HG02588 (cell line): ENCODE measurements at regions not wholly inside any gene's neighbourhood (a gene's known extent, or its start where the extent isn't known, plus 50 kb on each side); places are given as distances from the start of the nearest gene placed in this dataset.

ENCODE experiments used
- ATAC-seq: cut with Tn5 transposase; IDR thresholded peaks from one replicate; pipeline ENCODE4 v1.9.1; 2021; ENCODE audit warnings: mild to moderate bottlenecking, moderate library complexity; ENCODE audit not compliant: unreplicated experiment

GRCh38 chr11:30089921-30090320 lies 73.1 kb upstream of the KCNA4 start:
- ATAC-seq = no peak

DNA sequence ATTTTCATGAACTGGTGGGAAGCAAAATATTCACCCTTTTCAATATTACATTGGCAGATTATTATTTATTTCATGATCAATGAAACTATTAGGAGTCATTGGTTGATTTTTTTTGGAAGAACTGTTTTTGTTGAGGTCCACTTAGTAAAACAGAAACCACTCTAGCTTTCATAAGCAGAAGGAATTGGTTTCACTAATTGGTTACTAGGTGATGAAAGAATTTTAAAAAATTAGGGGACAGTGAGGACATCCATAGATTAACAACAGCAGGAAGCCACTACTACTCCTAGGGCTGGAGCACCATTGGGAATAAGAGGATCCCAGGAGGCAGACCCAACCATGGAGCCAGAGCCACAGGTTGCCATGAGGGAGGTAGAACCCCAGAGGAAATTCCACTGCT lies 74.4 kb upstream of the KCNA4 start:
- ATAC-seq = no peak

GRCh38 chr11:30091737-30092136 lies 74.9 kb upstream of the KCNA4 start:
- ATAC-seq = no peak

DNA sequence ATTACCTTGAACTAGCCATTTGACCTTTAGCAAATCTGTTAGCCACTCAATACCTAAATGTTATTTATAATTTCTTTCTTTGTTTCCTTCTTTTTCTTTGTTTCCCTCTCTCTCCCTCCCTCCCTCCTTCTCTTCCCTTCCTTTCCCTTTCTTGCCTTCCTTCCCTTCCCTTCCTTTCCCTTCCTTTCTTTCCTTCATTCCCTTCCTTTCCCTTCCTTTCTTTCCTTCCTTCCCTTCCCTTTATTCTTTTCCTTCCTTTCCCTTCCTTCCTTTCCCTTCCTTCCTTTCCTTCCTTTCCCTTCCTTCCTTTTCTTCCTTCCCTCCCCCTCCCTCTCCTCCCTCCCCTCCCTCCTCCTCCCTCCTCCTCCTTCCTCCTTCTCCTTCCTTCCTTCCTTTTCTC lies 75.7 kb upstream of the KCNA4 start:
- ATAC-seq = no peak

DNA sequence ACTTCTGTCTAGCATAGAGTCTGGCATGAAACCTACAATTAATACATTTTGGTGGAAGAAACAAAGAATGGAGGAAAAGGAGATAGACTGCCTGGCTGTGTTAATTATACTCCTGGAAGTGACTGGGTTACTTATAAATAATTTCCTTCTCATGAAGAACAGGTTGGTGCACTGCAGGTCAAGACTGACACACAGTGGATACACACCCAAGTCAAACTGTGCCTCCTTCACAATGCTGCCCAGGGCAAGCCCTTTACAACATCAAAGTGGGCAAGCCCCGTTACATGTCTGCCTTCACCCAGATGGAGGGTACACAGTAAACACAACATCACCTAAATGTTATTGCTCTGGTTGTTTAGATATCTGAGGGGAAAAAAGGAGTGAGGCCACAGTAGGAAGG lies 83.7 kb upstream of the KCNA4 start:
- no peak for ATAC-seq

DNA sequence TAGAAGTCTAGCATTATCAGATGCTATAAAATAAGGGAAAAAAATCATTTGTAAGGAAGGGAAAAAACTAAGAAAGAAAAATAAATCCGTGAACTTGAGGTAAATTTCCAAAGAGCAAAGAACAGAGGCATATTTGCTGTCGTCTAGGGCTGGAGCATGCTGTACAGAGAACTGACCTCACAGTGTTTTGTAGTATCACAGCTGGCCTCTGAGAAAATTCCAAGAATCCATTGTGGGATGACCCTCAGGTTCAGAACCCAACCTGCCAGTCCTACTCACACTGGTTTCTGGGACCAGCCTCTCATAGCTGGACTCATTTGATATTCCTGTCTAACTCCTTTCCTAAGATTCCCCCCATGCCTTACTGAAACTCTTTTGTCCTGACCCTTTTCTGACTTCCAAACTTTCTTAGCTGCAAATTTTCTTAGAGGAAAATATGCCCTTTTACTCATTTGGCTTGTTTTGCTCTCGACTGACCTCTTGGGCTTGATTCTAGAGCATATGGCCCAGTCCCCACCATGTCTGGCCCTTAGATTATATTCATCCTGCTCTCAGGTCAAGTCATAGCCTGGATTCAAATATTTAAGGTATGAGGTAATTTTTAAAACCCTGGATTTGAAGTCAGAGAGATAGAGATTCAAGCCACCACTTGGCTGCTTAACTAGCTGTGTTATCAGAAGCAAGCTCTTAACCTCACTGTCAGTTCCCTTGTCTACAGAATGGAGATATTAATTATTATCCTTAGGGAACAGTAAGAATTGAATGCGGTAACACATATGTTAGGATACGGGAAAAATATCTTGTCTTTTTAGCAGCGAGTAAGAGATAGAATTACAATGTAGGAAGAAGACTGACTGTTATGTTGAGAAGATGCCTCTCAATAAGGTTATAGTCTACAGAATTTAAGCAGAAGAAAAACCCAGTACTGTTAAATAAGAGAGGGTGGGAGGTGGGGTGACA lies 89.7 kb upstream of the KCNA4 start:
- ATAC-seq = no peak

GRCh38 chr11:30107899-30108298 lies 91.1 kb upstream of the KCNA4 start:
- no peak for ATAC-seq

DNA sequence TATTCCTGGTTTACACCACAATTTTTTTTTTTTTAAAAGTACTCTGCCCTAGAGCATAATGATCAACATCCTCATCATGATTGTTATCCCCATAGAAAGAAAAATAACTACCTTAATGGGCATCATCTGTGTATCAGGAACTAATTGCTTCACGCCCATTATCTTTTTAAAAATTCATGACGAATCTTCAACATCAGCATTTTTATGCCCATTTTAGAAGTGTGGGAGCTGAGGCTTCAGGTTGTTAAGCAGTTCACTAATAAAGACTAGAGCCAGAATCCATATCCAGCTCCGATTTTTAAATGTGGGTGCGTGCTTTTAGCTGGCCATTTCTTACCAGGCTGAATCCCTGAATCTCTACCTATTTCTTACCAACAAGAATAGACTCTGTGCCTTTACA lies 92.9 kb upstream of the KCNA4 start:
- ATAC-seq = no peak

GRCh38 chr11:30110691-30111090 lies 93.9 kb upstream of the KCNA4 start:
- no peak for ATAC-seq

- ATAC-seq = no peak
Observed at GRCh38 chr11:30111786-30112185, 95.0 kb upstream of the KCNA4 start.

DNA sequence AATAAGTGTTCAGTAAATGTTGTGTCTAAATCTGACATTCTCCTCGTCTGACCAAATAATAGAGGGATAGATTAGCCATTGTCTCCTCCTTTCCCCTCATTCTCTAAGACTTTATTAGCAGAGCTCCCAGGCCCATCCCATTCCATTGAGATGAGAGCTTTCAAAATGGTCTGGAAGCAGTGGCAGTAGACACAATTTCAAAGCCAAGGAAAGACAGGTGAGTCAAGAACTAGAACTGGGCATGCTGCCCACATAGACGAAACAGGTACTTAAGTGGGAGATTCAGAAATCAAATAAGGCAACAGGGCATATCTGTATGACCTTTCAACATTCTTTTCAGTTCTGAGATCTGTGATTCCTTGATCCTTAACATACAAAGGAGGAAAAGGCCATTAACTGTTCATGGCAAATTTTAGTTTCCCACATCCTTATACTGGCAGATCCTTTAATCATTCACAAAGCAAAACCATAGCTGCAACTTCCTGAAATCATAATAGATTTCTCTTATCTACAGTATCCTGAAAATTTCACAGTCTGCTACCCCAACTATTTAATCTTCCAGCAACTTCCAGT lies 96.6 kb upstream of the KCNA4 start:
- no peak for ATAC-seq

DNA sequence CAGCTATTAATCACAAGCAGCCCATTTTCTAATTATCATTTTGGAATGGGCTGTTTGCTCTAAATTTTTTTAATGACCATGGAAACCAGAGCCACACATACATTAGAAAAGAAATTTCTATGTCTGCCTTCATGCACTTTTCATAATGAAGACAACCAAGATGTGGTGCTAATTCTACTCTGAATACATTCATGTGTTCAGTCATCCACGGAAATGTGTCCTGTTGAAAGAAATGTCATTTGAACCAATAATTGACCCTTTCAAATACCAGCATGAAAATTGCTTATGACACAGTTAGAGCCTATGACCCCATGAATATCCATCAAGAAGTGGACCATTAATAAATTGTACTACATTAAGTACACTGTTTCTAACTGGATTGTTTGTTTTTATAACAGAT lies 99.7 kb upstream of the KCNA4 start:
- no peak for ATAC-seq

GRCh38 chr11:30120045-30120589 lies 103.3 kb upstream of the KCNA4 start:
- no peak for ATAC-seq

DNA sequence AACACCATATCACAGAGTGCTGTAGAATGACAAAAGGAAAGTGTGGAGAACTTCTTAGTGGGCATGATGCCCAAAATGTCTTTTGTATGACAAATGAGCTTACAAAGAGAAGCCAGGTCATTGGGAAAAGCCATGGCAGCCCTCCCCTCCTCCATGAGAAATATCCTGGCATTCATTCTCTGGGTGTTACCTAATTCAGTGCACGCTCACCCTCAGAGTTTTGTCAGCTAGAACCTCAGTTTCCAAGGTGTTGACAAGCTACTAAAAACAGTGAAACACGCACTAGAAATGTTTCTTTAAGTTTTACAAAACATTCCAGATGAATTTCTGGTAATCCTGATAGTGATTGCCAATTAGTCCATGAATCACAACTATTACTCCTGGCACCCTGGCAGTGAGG lies 105.4 kb upstream of the FSHB start:
- no peak for ATAC-seq

- no peak for ATAC-seq
Observed at GRCh38 chr11:30128269-30128932, 102.4 kb upstream of the FSHB start.

GRCh38 chr11:30131535-30131934 lies 99.3 kb upstream of the FSHB start:
- ATAC-seq = no peak

DNA sequence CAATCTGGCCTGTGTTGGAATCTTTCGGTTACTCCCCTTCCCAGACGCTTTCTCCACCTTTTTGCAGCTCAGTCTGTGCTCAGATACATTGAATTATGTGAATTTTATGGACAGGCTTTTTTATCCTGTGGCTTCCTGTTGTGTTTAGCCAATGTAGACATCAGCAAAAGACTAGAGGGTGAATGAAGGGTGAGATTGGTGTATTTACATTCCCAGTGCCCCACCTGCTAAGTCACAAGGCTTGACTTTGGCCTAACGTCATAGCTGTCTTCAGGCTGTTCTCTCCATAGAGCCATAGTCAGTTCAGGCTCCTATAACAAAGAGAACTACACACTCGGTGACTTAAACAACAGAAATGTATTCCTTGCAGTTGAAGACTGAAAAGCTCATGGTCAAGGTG lies 97.5 kb upstream of the FSHB start:
- no peak for ATAC-seq

GRCh38 chr11:30143098-30143705 lies 87.6 kb upstream of the FSHB start:
- peak; percentile 62 for ATAC-seq

DNA sequence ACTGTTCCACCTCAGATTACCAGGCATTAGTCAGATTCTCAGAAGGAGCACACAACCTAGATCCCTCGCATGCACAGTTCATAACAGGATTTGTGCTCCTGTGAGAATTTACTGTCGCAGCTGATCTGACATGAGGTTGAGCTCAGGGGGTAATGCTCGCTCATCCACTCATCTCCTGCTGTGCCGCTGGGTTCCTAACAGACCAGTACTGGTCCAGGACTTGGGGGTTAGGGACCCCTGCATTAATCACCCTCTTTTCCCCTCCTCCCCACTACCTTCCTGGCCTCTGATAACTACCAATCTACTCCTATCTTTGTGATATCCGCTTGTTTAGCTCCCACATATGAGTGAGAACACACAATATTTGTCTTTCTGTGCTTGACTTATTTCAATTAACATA lies 83.5 kb upstream of the FSHB start:
- ATAC-seq = no peak

DNA sequence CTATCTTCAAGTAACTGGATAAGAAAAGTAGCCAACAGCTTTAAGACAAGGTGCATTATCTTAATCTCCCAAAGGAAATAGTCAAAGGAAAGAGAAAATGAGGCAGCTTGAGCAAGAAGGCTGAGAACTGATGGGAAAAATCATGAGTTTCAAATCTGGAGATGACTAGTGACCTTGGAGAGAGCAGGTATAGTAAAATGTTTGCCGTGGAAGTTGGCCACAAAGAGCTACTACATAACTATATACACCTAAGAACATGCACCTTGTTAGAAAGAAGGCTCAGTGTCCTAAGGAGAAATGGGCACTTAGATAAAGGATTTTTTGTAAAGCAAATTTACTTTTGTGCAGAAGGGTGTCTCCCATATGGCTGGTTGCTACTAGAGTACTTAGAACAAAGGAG lies 80.8 kb upstream of the FSHB start:
- no peak for ATAC-seq

DNA sequence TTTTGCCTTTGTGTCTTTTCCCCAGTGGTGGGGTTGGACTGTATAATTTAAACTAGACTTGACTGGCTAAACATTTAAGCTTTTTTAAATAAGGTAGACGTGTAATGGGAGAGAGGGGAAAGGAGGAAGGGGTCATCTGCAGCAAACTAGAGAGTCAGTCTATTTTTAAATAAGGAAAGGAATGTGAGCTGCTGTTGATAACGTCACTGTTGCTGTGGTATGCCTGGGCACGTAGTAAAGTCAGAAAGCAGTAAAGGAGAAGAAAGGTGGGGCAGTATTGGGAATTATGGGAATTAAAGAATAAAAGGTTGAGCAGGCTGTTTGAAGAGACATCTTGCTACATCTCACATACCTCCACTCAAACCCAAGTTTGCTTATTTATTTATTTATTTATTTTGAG lies 80.4 kb upstream of the FSHB start:
- ATAC-seq = no peak
